IMR-90 (cell line): ENCODE measurements at regions not wholly inside any gene's neighbourhood (a gene's known extent, or its start where the extent isn't known, plus 50 kb on each side); places are given as distances from the start of the nearest gene placed in this dataset.

ENCODE experiments used
- ATAC-seq: fragments of 200-7000 bp; cut with Tn5 transposase; 2 replicates; pipeline ENCODE4 v1.9.1; 2020; ENCODE audit warnings: low read depth, mild to moderate bottlenecking, moderate library complexity
- BruUV-seq: library from RNA; stranded (reverse); fragments of 400-500 nt; replicated peaks from 2 replicates; lab custom pipeline; 2021; lab: Mats Ljungman, UMichigan
- CTCF ChIA-PET: fragments of 300-600 bp; formaldehyde crosslinking; extraction: SDS; loops from one replicate; lab custom pipeline; 2021; ENCODE audit warnings: antibody characterized with exemption; lab: Yijun Ruan, JAX
- POLR2A ChIA-PET: fragments of 300-600 bp; sonication (Branson Sonifier 250); formaldehyde crosslinking; loops from one replicate; lab custom pipeline; 2022; ENCODE audit warnings: antibody characterized with exemption; ENCODE audit not compliant: unreplicated experiment; lab: Charles Lee
- DNase-seq: peaks from one replicate; pipeline ENCODE4 v3.0.0; 2013
- H2AFZ ChIP-seq: replicated peaks from 2 replicates; pipeline ENCODE3; 2013; ENCODE audit warnings: low read length, mild to moderate bottlenecking; ENCODE audit not compliant: poor library complexity
- H2AK5ac ChIP-seq: 2 replicates; pipeline ENCODE4 v1.6.1; 2013; ENCODE audit warnings: low read depth, low read length, inconsistent platforms
- H2AK9ac ChIP-seq: replicated peaks from 2 replicates; pipeline ENCODE3; 2013; ENCODE audit warnings: mild to moderate bottlenecking, low read depth, low read length, moderate library complexity; ENCODE audit not compliant: poor library complexity
- H2BK120ac ChIP-seq: 2 replicates; pipeline ENCODE4 v1.6.1; 2013; ENCODE audit warnings: low read depth, low read length, inconsistent platforms
- H2BK15ac ChIP-seq: 3 replicates; pipeline ENCODE4 v1.6.1; 2013; ENCODE audit warnings: low read depth, low read length, inconsistent platforms
- H2BK20ac ChIP-seq: 2 replicates; pipeline ENCODE4 v1.6.1; 2013; ENCODE audit warnings: low read depth, mild to moderate bottlenecking, inconsistent platforms, low read length, moderate library complexity
- H2BK5ac ChIP-seq: 2 replicates; pipeline ENCODE4 v1.6.1; 2013; ENCODE audit warnings: mild to moderate bottlenecking, low read depth, low read length, inconsistent platforms; ENCODE audit not compliant: poor library complexity, severe bottlenecking
- H3K14ac ChIP-seq: replicated peaks from 2 replicates; pipeline ENCODE4 v1.6.1; 2013; ENCODE audit warnings: low read depth, low read length, inconsistent platforms
- H3K18ac ChIP-seq: 2 replicates; pipeline ENCODE4 v1.6.1; 2013; ENCODE audit warnings: low read depth, low read length, control low read depth
- H3K23ac ChIP-seq: 2 replicates; pipeline ENCODE4 v1.6.1; 2013; ENCODE audit warnings: low read depth, low read length, inconsistent platforms
- H3K27ac ChIP-seq: 2 replicates; pipeline ENCODE4 v1.5.1; 2013; ENCODE audit warnings: mild to moderate bottlenecking, control low read depth, low read length; ENCODE audit not compliant: insufficient read depth
- H3K27me3 ChIP-seq: 2 replicates; pipeline ENCODE4 v1.6.1; 2013; ENCODE audit warnings: low read length; ENCODE audit not compliant: control insufficient read depth, insufficient read depth
- H3K36me3 ChIP-seq: 2 replicates; pipeline ENCODE4 v1.6.1; 2013; ENCODE audit warnings: low read length, mixed read lengths; ENCODE audit not compliant: control insufficient read depth, insufficient read depth
- H3K4ac ChIP-seq: 2 replicates; pipeline ENCODE4 v1.6.1; 2013; ENCODE audit warnings: low read depth, low read length, inconsistent platforms
- H3K4me1 ChIP-seq: 2 replicates; pipeline ENCODE4 v1.6.1; 2013; ENCODE audit warnings: low read length, mixed read lengths; ENCODE audit not compliant: control insufficient read depth, insufficient read depth
- H3K4me2 ChIP-seq: 2 replicates; pipeline ENCODE4 v1.6.1; 2013; ENCODE audit warnings: low read depth, mild to moderate bottlenecking, control low read depth, low read length, moderate library complexity
- H3K4me3 ChIP-seq: 2 replicates; pipeline ENCODE4 v1.5.1; 2013; ENCODE audit warnings: low read depth, mild to moderate bottlenecking, control low read depth, low read length, moderate library complexity; ENCODE audit not compliant: insufficient read depth
- H3K56ac ChIP-seq: 2 replicates; pipeline ENCODE4 v1.6.1; 2013; ENCODE audit warnings: low read length, inconsistent platforms; ENCODE audit not compliant: insufficient read depth; ENCODE audit errors: extremely low read depth
- H3K79me1 ChIP-seq, 2 experiments: 2 replicates each; pipeline ENCODE4 v1.6.1; 2013; ENCODE audit warnings: low read length in 2 of 2, inconsistent platforms in 1 of 2, low read depth in 1 of 2
- H3K9ac ChIP-seq: 2 replicates; pipeline ENCODE4 v1.6.1; 2013; ENCODE audit warnings: low read depth, low read length, control low read depth
- H3K9me1 ChIP-seq: 2 replicates; pipeline ENCODE4 v1.6.1; 2013; ENCODE audit warnings: low read length, inconsistent platforms; ENCODE audit not compliant: insufficient read depth
- H3K9me3 ChIP-seq: 2 replicates; pipeline ENCODE4 v1.6.1; 2013; ENCODE audit warnings: low read length; ENCODE audit not compliant: control insufficient read depth, insufficient read depth
- H4K20me1 ChIP-seq: 2 replicates; pipeline ENCODE4 v1.6.1; 2013; ENCODE audit warnings: low read length, inconsistent platforms; ENCODE audit not compliant: insufficient read depth
- H4K5ac ChIP-seq: 2 replicates; pipeline ENCODE4 v1.6.1; 2013; ENCODE audit warnings: mild to moderate bottlenecking, low read depth, low read length, control low read depth
- H4K8ac ChIP-seq, 2 experiments: 2 replicates each; pipeline ENCODE4 v1.6.1; 2013; ENCODE audit warnings: low read depth in 2 of 2, low read length in 2 of 2, control low read depth in 1 of 2, inconsistent platforms in 1 of 2
- H4K91ac ChIP-seq: 2 replicates; pipeline ENCODE4 v1.6.1; 2013; ENCODE audit warnings: low read depth, low read length, inconsistent platforms; ENCODE audit not compliant: insufficient read depth
- BHLHE40 ChIP-seq: fragments of 150-350 bp; IDR thresholded peaks from 2 replicates; pipeline ENCODE4 v1.6.1; 2016; ENCODE audit warnings: mild to moderate bottlenecking, low read depth, low read length
- CTCF ChIP-seq: conservative IDR thresholded peaks from 2 replicates; pipeline ENCODE4 v1.5.1; 2012; ENCODE audit warnings: mild to moderate bottlenecking, low read depth, low read length, improper control_type of control experiment
- MAFK ChIP-seq: IDR thresholded peaks from 2 replicates; pipeline ENCODE4 v1.6.1; 2012; ENCODE audit warnings: low read depth, low read length, improper control_type of control experiment
- WGBS, 2 experiments: methylation state at CpG; one replicate each; pipeline versions ENCODE4 v1.1.5 to v1.1.7; 2013; ENCODE audit warnings: missing lambda C conversion rate in 2 of 2; ENCODE audit not compliant: insufficient read length in 1 of 2; ENCODE audit errors: extremely low coverage in 2 of 2; 5-methylcytosine and 5-hydroxymethylcytosine counted together
- dilution Hi-C: fragments of 300-500 bp; cut with HindIII; formaldehyde crosslinking; loops from one replicate; pipeline ENCODE4 v1.14.3; 2018; ENCODE audit warnings: low sequenced_read_pairs; ENCODE audit not compliant: unreplicated experiment
- in situ Hi-C: fragments of 300-500 bp; cut with MboI; formaldehyde crosslinking; loops from 3 replicates; pipeline ENCODE4 v1.14.3; 2019; ENCODE audit warnings: low sequenced_read_pairs, inconsistent platforms, mixed read lengths
- intact Hi-C: fragments of 100-400 bp; cut with micrococcal nuclease; formaldehyde crosslinking; loops from 2 replicates; pipeline ENCODE4 v1.10.0; 2022

GRCh38 chr3:197365586-197365985 is 67.2 kb upstream of the DLG1 start:
- H3K79me1 ChIP-seq, result no peaks in the 10 kb centered on the region
- no peak overlapping the region for H3K18ac ChIP-seq
- no peaks in the 10 kb centered on the region; the same call in 1 of the 2 replicates for H3K9me3 ChIP-seq
- H3K27ac ChIP-seq, result no peak overlapping the region
- H3K4ac ChIP-seq, result no peak overlapping the region
- H2AK5ac ChIP-seq, result no peak overlapping the region
- H3K56ac ChIP-seq, result no peak overlapping the region
- POLR2A ChIA-PET, result no interaction called here
- CTCF ChIA-PET, result interaction anchor here (1.0 kb wide), 1 partner anchor 136 kb away, joined by 3 read pairs; no protein-coding TSS in a partner anchor
- in situ Hi-C loops, result no loop called here
- H4K5ac ChIP-seq, result no peak overlapping the region
- no peaks in the 10 kb centered on the region for H4K20me1 ChIP-seq
- H2AFZ ChIP-seq, result no peak overlapping the region
- dilution Hi-C loops, result no loop called here
- no peak overlapping the region for H3K4me2 ChIP-seq
- no peak overlapping the region for H4K91ac ChIP-seq
- H4K8ac ChIP-seq, result no peak overlapping the region
- DNase-seq (no peak), ATAC-seq (no peak)
- H2BK5ac ChIP-seq, result no peak overlapping the region
- no peak overlapping the region for H3K9ac ChIP-seq
- intact Hi-C loops, result no loop called here
- peaks cover 11% of the 10 kb centered on the region for H3K4me1 ChIP-seq
- H2AK9ac ChIP-seq, result no peak overlapping the region
- H3K36me3 ChIP-seq, result no peaks in the 10 kb centered on the region
- H3K14ac ChIP-seq, result no peak overlapping the region
- TF ChIP-seq BHLHE40 (no peak), MAFK (peak; percentile 40; the same call in 1 of the 2 replicates), CTCF (no peak)
- no peak overlapping the region for H2BK120ac ChIP-seq
- no TSS peak for BruUV-seq
- H3K27me3 ChIP-seq, result peaks cover 14% of the 10 kb centered on the region
- H2BK15ac ChIP-seq, result no peak overlapping the region
- no CpG with 5 or more reads among the region's 4 CpGs for WGBS, 2 experiments
- H3K23ac ChIP-seq, result no peak overlapping the region
- peaks cover 7% of the 10 kb centered on the region; the same call in 1 of the 2 replicates for H3K9me1 ChIP-seq
- H2BK20ac ChIP-seq, result no peak overlapping the region
- H3K4me3 ChIP-seq, result no peak overlapping the region
